SU-DHL-6 (cell line): ENCODE measurements at regions not wholly inside any gene's neighbourhood (a gene's known extent, or its start where the extent isn't known, plus 50 kb on each side); places are given as distances from the start of the nearest gene placed in this dataset.

Source experiments
- EZH2phosphoT487 ChIP-seq: fragments of 200-600 bp; sonication (generic), shearing (Covaris generic); conservative IDR thresholded peaks from 2 replicates; pipeline ENCODE4 v1.6.1; 2018; ENCODE audit warnings: mild to moderate bottlenecking, antibody characterized with exemption, low read length, moderate library complexity, mixed read lengths
- TF ChIP-seq, protein P1 (sequence below): fragments of 200-600 bp; sonication (generic); IDR thresholded peaks from one replicate; pipeline ENCODE4 v1.5.1; 2017; ENCODE audit warnings: antibody characterized with exemption, mild to moderate bottlenecking, low read length, moderate library complexity; ENCODE audit not compliant: insufficient read depth, poor library complexity, severe bottlenecking

DNA sequence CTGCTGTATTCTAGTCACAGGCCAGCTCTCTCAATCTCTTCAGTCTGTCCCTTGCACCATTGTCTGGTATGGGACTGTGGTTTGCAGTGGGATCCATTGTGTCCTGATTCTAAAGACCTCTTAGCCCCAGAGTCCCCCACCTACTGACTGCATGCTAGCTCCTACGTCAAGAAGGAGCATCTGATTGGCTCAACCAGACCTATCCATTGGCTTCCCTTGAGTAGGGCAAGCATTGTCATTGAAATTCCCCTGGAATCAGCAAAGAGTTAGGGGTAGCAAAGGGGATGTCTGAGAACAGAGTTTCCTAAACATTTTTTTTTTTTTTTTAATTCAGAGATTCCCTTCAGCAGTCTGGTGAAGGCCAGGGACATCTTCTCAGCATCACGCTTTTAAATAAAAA is 175.3 kb upstream of the MPHOSPH6 start:
- TF ChIP-seq, protein P1, sequence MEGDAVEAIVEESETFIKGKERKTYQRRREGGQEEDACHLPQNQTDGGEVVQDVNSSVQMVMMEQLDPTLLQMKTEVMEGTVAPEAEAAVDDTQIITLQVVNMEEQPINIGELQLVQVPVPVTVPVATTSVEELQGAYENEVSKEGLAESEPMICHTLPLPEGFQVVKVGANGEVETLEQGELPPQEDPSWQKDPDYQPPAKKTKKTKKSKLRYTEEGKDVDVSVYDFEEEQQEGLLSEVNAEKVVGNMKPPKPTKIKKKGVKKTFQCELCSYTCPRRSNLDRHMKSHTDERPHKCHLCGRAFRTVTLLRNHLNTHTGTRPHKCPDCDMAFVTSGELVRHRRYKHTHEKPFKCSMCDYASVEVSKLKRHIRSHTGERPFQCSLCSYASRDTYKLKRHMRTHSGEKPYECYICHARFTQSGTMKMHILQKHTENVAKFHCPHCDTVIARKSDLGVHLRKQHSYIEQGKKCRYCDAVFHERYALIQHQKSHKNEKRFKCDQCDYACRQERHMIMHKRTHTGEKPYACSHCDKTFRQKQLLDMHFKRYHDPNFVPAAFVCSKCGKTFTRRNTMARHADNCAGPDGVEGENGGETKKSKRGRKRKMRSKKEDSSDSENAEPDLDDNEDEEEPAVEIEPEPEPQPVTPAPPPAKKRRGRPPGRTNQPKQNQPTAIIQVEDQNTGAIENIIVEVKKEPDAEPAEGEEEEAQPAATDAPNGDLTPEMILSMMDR, result no peak
- no peak for TF ChIP-seq EZH2phosphoT487
